Activated T-helper 1 cell treated with anti-CD3 and anti-CD28 coated beads, Interleukin-12 subunit alpha, Interleukin-12 subunit beta, Interleukin-2, Interleukin-4 antibody, amounts not matched to agents 30 ng/mL and 10 ng/mL and 1 ng/mL, durations not matched to agents 14 hours and 24 hours and 36 hours (primary cell): ENCODE measurements at regions not wholly inside any gene's neighbourhood (a gene's known extent, or its start where the extent isn't known, plus 50 kb on each side); places are given as distances from the start of the nearest gene placed in this dataset.

ENCODE experiments used
- DNase-seq: peaks from one replicate; pipeline ENCODE4 v3.0.0; 2021; ENCODE audit warnings: low spot score
- H3K27ac Mint-ChIP-seq: one replicate; pipeline ENCODE4 v1.8.0; 2021; ENCODE audit warnings: mild to moderate bottlenecking, mixed read lengths
- H3K27me3 Mint-ChIP-seq: one replicate; pipeline ENCODE4 v1.8.0; 2022; ENCODE audit warnings: mild to moderate bottlenecking, moderate library complexity, mixed read lengths; ENCODE audit not compliant: insufficient read depth
- H3K36me3 Mint-ChIP-seq: one replicate; pipeline ENCODE4 v1.8.0; 2021; ENCODE audit warnings: low read depth, mixed read lengths
- H3K4me1 Mint-ChIP-seq: one replicate; pipeline ENCODE4 v1.8.0; 2021; ENCODE audit warnings: low read depth, mixed read lengths
- H3K4me3 Mint-ChIP-seq: one replicate; pipeline ENCODE4 v1.8.0; 2021; ENCODE audit warnings: mild to moderate bottlenecking, moderate library complexity, mixed read lengths
- H3K9me3 Mint-ChIP-seq: one replicate; pipeline ENCODE4 v1.8.0; 2021; ENCODE audit warnings: mixed read lengths
- intact Hi-C: fragments of 100-400 bp; cut with micrococcal nuclease; formaldehyde crosslinking; loops from one replicate; pipeline ENCODE4 v1.15.1; 2024

DNA sequence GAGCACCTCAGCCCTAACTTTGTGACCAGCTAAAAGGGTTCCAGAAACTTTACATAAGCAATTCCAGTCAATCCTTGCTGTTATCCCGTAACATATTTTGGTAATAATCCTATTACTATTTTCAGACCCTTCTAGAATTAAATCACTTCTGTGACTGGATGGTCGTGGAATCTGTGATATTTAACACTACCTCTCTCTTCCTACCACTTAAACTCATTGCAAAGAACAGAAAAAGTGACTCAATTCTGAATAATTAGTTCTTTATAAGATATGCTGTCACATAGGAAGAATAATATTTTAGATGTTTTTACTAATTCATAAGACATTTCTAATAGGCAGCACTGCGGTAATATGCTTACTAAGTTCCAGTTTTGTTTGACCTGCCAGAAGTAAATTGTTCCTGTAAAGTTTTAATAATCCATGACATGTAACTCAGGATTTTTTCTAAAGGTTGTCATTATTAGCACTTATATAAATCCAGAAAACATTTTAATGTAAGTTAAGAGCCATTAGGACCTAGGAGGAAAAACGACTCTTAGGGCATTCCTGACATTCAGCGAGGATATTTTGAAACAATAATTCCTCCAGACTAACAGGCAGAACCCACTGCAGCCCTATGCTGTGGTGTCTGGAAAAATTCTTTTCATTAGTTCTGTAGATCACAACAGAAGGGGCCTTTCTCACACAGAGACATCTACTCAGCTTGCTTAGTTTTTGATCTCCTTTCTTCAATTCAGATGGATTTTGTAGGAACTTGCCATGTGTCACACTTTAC is 113.3 kb upstream of the MBNL1 start:
- intact Hi-C loops, result no loop called here

DNA sequence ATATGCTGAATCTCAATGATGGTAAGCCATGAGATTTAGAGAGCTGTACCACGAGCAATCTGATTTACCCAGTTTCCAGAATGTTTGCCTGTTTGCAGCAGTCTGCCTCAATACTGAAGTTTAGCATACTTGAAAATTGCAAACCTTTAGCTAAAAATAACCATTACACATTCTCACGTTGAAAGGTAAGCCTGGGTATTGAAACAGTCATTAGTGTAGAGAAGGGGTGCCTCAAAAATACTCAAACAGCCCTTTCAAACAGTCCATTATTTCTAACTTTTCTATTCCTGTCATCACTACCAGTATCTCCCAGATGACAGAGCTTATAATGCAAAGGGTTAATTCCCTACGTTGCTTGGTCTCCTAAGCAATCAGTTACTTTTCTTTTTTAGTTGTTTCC is 111.8 kb upstream of the MBNL1 start:
- Mint-ChIP-seq H3K4me1 (no peaks in the 10 kb centered on the region), H3K9me3 (no peaks in the 10 kb centered on the region), H3K27ac (no peak overlapping the region), H3K27me3 (peaks cover 4% of the 10 kb centered on the region), H3K36me3 (no peaks in the 10 kb centered on the region), H3K4me3 (no peak overlapping the region)
- intact Hi-C loops, result no loop called here
- DNase-seq, result no peak

More for the DNA sequence above, 113.3 kb upstream of the MBNL1 start:
- H3K27ac Mint-ChIP-seq, result no peak overlapping the region
- DNase-seq, result no peak
- peaks cover 4% of the 10 kb centered on the region for H3K27me3 Mint-ChIP-seq
- no peak overlapping the region for H3K4me3 Mint-ChIP-seq
- H3K9me3 Mint-ChIP-seq, result no peaks in the 10 kb centered on the region
- peaks cover 12% of the 10 kb centered on the region for H3K4me1 Mint-ChIP-seq
- no peaks in the 10 kb centered on the region for H3K36me3 Mint-ChIP-seq

DNA sequence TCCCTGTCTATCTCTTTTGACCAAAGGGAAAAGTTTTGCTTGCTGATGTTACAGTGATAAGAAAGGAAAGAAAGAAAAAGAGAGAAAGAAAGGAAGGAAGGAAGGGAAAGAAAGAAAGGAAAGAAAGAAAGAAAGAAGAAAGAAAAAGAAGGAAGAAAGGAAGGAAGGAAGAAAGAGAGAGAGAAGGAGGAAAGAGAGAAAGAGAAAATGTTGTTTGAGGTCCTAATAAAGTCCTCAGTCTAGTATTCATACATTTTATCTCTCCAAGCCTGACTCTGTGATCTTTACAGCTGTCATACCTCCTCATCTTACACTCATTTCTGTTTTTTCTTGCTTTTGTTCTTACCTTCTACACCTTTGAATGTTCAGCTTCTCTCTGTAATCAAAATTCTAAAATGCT is 111.4 kb upstream of the MBNL1 start:
- Mint-ChIP-seq H3K27ac (no peak overlapping the region), H3K27me3 (peaks cover 7% of the 10 kb centered on the region), H3K4me1 (no peaks in the 10 kb centered on the region), H3K36me3 (no peaks in the 10 kb centered on the region), H3K4me3 (no peak overlapping the region), H3K9me3 (no peaks in the 10 kb centered on the region)
- no peak for DNase-seq
- intact Hi-C loops, result no loop called here

DNA sequence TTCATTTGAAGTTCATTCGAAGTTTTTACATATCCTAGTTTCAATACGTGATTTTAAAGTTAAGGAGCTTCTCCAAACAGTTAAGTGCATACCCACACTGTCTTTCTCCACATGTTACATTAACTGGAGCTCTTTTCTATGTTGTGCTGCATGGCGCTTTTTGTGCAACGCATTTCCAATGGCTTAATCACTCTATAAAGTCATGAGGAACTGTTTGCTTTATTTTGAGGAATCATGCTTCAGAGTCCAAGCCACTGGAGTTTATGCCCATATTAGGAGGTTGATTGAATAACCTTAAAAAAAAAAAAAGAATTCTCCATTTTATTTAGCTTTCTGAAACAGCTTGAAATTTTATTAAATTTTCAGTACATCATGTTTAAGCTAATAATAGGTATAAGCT is 109.4 kb upstream of the MBNL1 start:
- intact Hi-C loops, result no loop called here
- no peak for DNase-seq
- Mint-ChIP-seq H3K36me3 (no peaks in the 10 kb centered on the region), H3K27me3 (peaks cover 8% of the 10 kb centered on the region), H3K9me3 (no peaks in the 10 kb centered on the region), H3K4me3 (no peak overlapping the region), H3K27ac (no peak overlapping the region), H3K4me1 (no peaks in the 10 kb centered on the region)

DNA sequence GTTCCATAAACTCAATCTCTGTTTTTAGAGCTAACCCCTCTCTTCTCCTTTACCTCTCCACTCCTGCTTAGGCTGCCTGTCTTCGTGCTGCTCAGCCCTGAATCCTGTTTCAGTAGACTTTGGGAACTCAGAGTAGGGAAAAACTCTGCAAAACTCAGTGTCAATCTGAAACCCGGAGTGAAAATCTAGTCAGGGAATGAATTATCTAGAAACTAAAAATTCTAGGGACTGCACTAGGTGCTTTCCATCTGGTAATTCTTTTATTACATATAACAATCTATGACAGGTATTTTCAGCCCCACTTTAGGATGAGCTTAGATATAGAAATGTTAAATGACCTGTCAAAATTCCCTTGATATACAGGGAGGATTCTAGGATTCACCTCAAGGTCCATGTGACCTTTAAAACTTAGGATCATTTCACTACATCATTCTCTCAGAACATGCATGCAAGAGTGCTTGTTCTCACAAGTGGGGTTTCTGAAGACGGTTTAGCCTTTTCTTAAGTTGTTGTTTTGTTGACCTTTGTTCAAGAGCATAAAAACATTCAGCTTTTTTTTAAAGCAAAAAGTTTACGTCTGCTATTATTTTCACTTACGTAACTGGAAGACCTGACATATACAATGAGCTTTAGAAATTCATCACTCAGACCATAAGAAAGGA is 108.2 kb upstream of the MBNL1 start:
- Mint-ChIP-seq H3K27me3 (peaks cover 8% of the 10 kb centered on the region), H3K9me3 (no peaks in the 10 kb centered on the region), H3K36me3 (no peaks in the 10 kb centered on the region), H3K4me1 (no peaks in the 10 kb centered on the region), H3K27ac (no peak overlapping the region), H3K4me3 (no peak overlapping the region)
- intact Hi-C loops, result no loop called here
- DNase-seq, result no peak

DNA sequence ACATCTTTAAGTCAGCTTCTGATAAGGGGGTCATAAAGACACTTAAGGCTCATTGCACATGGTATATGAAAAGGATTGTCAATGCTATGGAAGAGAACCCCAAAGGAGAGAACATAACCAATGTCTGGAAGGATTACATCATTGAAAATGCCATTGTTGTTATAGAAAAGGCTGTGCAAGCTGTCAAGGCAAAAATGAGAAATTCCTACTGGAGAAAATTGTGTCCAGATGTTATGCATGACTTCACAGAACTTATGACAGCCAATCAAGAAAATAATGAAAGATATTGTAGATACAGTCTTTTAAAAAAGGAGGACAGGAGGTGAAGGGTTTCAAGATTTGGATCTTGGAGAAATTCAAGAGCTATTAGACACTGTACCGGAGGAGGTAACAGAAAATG is 96.3 kb upstream of the MBNL1 start:
- H3K4me1 Mint-ChIP-seq, result peaks cover under 1% of the 10 kb centered on the region
- H3K36me3 Mint-ChIP-seq, result peaks cover 3% of the 10 kb centered on the region
- no peak overlapping the region for H3K27ac Mint-ChIP-seq
- DNase-seq, result no peak
- peaks cover 4% of the 10 kb centered on the region for H3K9me3 Mint-ChIP-seq
- peaks cover 19% of the 10 kb centered on the region for H3K27me3 Mint-ChIP-seq
- no peak overlapping the region for H3K4me3 Mint-ChIP-seq
- intact Hi-C loops, result no loop called here

DNA sequence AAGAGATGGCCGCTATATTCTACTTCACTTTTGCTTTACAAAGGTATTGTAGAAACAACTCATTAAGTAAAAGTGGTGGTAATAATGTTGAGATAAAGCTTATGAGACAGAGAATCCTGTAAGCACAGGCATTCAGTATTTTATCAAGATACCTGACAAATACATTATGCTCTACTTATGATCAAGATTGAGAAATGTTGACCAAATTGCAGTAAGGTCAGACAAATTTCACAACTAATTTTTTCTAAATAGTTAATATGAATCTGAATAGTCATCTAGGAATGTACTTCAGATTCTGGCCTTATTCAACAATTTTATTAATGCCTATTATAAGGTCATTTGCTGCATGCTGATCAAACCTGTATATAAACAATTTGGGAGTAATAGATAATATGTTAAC is 95.1 kb upstream of the MBNL1 start:
- peaks cover 4% of the 10 kb centered on the region for H3K36me3 Mint-ChIP-seq
- peaks cover 12% of the 10 kb centered on the region for H3K4me1 Mint-ChIP-seq
- H3K27ac Mint-ChIP-seq, result no peak overlapping the region
- peaks cover 4% of the 10 kb centered on the region for H3K9me3 Mint-ChIP-seq
- peaks cover 26% of the 10 kb centered on the region for H3K27me3 Mint-ChIP-seq
- no peak for DNase-seq
- H3K4me3 Mint-ChIP-seq, result no peak overlapping the region
- intact Hi-C loops, result no loop called here

DNA sequence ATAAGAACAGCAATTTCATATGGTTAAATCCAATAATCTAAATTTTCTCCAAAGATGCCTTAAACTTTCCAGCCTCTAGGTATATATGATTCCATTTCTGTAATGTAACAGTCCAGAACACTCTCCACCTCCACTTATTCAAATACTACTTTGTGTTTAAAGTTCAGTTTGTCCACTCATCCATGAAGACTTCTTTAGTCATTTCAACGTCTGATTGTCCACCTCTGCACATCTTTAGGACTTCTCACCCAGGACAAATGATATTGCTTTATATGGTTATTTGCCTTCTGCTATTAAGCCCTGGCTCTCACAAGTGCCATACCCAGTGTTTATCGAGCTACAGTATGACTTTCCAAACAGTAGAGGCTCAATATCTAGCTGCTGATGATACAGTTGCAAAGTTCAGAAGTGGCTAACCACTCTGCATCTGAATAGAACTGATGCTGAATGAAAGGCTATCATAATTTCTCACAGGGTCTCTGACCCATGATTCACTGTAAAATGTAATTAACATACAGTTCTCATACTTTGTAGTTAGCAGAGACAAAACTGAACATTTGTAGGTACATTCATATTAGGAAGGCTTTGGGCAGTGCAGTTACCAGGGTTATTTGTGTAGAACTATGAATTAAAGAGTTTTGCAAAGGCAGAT is 93.7 kb upstream of the MBNL1 start:
- Mint-ChIP-seq H3K27ac (no peak overlapping the region), H3K36me3 (peaks cover 4% of the 10 kb centered on the region), H3K4me3 (no peak overlapping the region), H3K4me1 (peaks cover 26% of the 10 kb centered on the region), H3K27me3 (peaks cover 26% of the 10 kb centered on the region), H3K9me3 (peaks cover 4% of the 10 kb centered on the region)
- intact Hi-C loops, result no loop called here
- no peak for DNase-seq

DNA sequence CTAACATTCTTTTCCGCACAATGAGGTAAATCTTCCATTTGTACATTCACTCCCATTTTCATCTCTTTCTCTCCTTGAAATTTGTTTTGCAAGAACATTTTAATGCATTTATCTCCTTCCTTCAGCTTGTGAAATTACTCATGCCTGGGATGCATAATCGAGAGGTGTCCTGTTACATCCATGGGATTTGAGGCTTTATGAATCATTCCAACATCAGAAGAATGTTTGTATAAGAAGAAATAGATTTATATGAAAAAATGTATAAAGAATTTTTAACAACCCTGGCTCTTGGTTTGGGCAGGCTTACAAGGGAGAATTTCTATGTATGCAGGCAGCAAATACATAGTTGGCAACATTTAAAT is 93.2 kb upstream of the MBNL1 start:
- H3K27ac Mint-ChIP-seq, result no peak overlapping the region
- intact Hi-C loops, result no loop called here
- H3K4me3 Mint-ChIP-seq, result no peak overlapping the region
- peaks cover 26% of the 10 kb centered on the region for H3K27me3 Mint-ChIP-seq
- H3K4me1 Mint-ChIP-seq, result peaks cover 28% of the 10 kb centered on the region
- H3K9me3 Mint-ChIP-seq, result peaks cover 4% of the 10 kb centered on the region
- no peak for DNase-seq
- peaks cover 4% of the 10 kb centered on the region for H3K36me3 Mint-ChIP-seq

DNA sequence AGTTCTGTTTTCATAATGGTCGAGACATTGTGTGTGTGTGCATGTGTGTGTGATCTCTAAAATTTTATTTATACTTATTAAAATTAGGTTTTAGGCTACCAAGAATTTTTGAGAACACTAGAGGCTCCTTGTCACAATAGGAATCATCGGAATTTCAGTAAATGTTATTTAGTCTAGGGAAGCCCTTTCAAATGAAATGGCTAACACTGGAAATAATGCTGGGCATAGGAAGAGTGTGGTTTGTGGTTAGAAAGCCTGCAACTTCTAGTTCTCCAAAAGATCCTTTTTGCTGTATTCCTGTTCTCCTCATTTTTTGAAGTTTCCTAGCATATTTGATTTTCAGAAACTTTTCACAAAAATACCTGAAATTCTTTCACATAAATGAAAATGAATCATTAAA is 92.5 kb upstream of the MBNL1 start:
- intact Hi-C loops, result no loop called here
- H3K4me1 Mint-ChIP-seq, result peaks cover 28% of the 10 kb centered on the region
- no peak overlapping the region for H3K27ac Mint-ChIP-seq
- H3K27me3 Mint-ChIP-seq, result peaks cover 26% of the 10 kb centered on the region
- no peak overlapping the region for H3K4me3 Mint-ChIP-seq
- DNase-seq, result no peak
- no peaks in the 10 kb centered on the region for H3K9me3 Mint-ChIP-seq
- H3K36me3 Mint-ChIP-seq, result peaks cover 4% of the 10 kb centered on the region

DNA sequence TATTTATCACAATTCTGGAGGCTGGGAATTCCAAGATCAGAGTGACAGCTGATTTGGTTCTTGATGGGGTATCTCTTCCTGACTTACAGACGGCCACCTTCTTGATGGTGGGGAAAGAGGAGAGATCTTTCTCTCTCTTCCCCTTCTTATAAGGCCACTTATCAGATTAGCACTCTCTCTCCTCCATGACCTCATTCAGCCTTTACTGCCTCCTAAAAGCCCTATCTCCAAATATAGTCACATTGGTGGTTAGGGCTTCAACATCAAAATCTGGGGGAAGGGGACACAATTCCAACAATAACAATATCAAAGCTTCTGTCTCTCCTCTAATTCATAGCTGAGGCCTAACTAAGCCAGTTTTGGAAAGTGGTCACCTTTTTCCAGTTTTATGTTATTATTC is 91.7 kb upstream of the MBNL1 start:
- Mint-ChIP-seq H3K4me3 (no peak overlapping the region), H3K27me3 (peaks cover 26% of the 10 kb centered on the region), H3K36me3 (peaks cover 4% of the 10 kb centered on the region), H3K9me3 (no peaks in the 10 kb centered on the region), H3K27ac (no peak overlapping the region), H3K4me1 (peaks cover 29% of the 10 kb centered on the region)
- DNase-seq, result no peak
- intact Hi-C loops, result no loop called here

DNA sequence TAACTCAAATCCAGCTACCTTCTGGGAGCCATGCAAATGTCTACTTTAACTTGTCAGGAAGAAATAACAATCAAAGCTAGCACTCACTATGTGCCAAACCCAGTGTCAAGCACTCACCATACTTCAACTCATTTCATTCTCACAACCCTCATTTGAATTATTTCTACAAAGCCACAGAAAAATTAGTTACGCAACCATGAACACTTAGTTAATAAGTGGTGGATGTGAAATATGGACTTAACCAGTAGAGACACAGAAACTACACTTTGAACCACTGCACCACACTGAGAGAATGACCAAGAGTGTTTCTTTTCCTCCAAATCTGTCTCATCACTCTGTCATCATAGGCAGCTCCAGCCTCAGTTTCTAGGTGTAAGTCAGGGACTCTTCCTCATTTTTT is 91.0 kb upstream of the MBNL1 start:
- H3K4me3 Mint-ChIP-seq, result no peak overlapping the region
- H3K4me1 Mint-ChIP-seq, result peaks cover 36% of the 10 kb centered on the region
- peaks cover 23% of the 10 kb centered on the region for H3K27me3 Mint-ChIP-seq
- no peak for DNase-seq
- H3K9me3 Mint-ChIP-seq, result no peaks in the 10 kb centered on the region
- peaks cover 5% of the 10 kb centered on the region for H3K36me3 Mint-ChIP-seq
- no peak overlapping the region for H3K27ac Mint-ChIP-seq
- intact Hi-C loops, result no loop called here

DNA sequence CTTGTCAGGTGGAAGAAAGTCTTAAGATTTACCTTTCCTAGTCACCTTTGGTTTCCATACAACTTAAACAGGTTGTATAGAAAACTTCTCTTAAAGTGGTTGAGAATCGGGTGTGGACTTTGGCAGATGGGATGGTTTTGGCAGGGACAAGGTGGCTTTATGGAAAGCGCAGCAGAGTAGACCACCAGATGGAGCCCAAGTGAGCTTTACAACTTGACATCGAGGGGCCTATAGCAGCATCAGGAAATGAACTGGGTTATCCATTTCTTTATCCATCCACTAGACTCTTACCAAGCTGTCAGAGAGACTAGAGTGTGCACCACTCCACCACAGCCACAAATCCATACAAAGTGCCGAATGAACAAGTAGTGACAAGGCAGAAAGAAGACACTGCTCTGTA is 85.3 kb upstream of the MBNL1 start:
- Mint-ChIP-seq H3K9me3 (no peaks in the 10 kb centered on the region), H3K27ac (peak overlapping the region; percentile 11), H3K4me1 (peaks cover 49% of the 10 kb centered on the region), H3K36me3 (peaks cover 1% of the 10 kb centered on the region), H3K27me3 (peaks cover 7% of the 10 kb centered on the region), H3K4me3 (no peak overlapping the region)
- DNase-seq, result no peak
- intact Hi-C loops, result loop anchor here (5.0 kb wide), 1 partner anchor 289 kb away; no protein-coding TSS in a partner anchor
